H1 (cell line): ENCODE measurements at regions not wholly inside any gene's neighbourhood (a gene's known extent, or its start where the extent isn't known, plus 50 kb on each side); places are given as distances from the start of the nearest gene placed in this dataset.

ENCODE experiments used
- ASH2L ChIP-seq: fragments of 200-600, 300-600 bp; sonication (generic); IDR thresholded peaks from one replicate; pipeline ENCODE4 v1.7.1; 2017; ENCODE audit warnings: low read length
- BRCA1 ChIP-seq: IDR thresholded peaks from 2 replicates; pipeline ENCODE4 v1.6.1; 2012; ENCODE audit warnings: low read depth, low read length, improper control_type of control experiment
- RXRA ChIP-seq: IDR thresholded peaks from 2 replicates; pipeline ENCODE4 v1.6.1; 2011; ENCODE audit warnings: low read depth, mild to moderate bottlenecking, low read length, moderate library complexity; ENCODE audit not compliant: insufficient read depth
- TAF1 ChIP-seq: IDR thresholded peaks from 2 replicates; pipeline ENCODE4 v1.6.1; 2011; ENCODE audit warnings: mild to moderate bottlenecking, low read depth, low read length
- TF ChIP-seq, protein P1 (sequence below): fragments of 300-600 bp; sonication (generic); IDR thresholded peaks from 2 replicates; pipeline ENCODE4 v1.7.1; 2012; ENCODE audit warnings: low read length, moderate library complexity, mild to moderate bottlenecking, inconsistent platforms; ENCODE audit not compliant: insufficient replicate concordance

GRCh38 chr6:4318321-4318720, 182.9 kb upstream of the ECI2 start (continued):
- TF ChIP-seq, protein P1, sequence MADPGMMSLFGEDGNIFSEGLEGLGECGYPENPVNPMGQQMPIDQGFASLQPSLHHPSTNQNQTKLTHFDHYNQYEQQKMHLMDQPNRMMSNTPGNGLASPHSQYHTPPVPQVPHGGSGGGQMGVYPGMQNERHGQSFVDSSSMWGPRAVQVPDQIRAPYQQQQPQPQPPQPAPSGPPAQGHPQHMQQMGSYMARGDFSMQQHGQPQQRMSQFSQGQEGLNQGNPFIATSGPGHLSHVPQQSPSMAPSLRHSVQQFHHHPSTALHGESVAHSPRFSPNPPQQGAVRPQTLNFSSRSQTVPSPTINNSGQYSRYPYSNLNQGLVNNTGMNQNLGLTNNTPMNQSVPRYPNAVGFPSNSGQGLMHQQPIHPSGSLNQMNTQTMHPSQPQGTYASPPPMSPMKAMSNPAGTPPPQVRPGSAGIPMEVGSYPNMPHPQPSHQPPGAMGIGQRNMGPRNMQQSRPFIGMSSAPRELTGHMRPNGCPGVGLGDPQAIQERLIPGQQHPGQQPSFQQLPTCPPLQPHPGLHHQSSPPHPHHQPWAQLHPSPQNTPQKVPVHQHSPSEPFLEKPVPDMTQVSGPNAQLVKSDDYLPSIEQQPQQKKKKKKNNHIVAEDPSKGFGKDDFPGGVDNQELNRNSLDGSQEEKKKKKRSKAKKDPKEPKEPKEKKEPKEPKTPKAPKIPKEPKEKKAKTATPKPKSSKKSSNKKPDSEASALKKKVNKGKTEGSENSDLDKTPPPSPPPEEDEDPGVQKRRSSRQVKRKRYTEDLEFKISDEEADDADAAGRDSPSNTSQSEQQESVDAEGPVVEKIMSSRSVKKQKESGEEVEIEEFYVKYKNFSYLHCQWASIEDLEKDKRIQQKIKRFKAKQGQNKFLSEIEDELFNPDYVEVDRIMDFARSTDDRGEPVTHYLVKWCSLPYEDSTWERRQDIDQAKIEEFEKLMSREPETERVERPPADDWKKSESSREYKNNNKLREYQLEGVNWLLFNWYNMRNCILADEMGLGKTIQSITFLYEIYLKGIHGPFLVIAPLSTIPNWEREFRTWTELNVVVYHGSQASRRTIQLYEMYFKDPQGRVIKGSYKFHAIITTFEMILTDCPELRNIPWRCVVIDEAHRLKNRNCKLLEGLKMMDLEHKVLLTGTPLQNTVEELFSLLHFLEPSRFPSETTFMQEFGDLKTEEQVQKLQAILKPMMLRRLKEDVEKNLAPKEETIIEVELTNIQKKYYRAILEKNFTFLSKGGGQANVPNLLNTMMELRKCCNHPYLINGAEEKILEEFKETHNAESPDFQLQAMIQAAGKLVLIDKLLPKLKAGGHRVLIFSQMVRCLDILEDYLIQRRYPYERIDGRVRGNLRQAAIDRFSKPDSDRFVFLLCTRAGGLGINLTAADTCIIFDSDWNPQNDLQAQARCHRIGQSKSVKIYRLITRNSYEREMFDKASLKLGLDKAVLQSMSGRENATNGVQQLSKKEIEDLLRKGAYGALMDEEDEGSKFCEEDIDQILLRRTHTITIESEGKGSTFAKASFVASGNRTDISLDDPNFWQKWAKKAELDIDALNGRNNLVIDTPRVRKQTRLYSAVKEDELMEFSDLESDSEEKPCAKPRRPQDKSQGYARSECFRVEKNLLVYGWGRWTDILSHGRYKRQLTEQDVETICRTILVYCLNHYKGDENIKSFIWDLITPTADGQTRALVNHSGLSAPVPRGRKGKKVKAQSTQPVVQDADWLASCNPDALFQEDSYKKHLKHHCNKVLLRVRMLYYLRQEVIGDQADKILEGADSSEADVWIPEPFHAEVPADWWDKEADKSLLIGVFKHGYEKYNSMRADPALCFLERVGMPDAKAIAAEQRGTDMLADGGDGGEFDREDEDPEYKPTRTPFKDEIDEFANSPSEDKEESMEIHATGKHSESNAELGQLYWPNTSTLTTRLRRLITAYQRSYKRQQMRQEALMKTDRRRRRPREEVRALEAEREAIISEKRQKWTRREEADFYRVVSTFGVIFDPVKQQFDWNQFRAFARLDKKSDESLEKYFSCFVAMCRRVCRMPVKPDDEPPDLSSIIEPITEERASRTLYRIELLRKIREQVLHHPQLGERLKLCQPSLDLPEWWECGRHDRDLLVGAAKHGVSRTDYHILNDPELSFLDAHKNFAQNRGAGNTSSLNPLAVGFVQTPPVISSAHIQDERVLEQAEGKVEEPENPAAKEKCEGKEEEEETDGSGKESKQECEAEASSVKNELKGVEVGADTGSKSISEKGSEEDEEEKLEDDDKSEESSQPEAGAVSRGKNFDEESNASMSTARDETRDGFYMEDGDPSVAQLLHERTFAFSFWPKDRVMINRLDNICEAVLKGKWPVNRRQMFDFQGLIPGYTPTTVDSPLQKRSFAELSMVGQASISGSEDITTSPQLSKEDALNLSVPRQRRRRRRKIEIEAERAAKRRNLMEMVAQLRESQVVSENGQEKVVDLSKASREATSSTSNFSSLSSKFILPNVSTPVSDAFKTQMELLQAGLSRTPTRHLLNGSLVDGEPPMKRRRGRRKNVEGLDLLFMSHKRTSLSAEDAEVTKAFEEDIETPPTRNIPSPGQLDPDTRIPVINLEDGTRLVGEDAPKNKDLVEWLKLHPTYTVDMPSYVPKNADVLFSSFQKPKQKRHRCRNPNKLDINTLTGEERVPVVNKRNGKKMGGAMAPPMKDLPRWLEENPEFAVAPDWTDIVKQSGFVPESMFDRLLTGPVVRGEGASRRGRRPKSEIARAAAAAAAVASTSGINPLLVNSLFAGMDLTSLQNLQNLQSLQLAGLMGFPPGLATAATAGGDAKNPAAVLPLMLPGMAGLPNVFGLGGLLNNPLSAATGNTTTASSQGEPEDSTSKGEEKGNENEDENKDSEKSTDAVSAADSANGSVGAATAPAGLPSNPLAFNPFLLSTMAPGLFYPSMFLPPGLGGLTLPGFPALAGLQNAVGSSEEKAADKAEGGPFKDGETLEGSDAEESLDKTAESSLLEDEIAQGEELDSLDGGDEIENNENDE = no peak
- TF ChIP-seq TAF1 (no peak), ASH2L (no peak), BRCA1 (no peak), RXRA (no peak)
